Mammary epithelial cell (primary cell): ENCODE measurements at regions not wholly inside any gene's neighbourhood (a gene's known extent, or its start where the extent isn't known, plus 50 kb on each side); places are given as distances from the start of the nearest gene placed in this dataset.

Experiments used
- EZH2 ChIP-seq: IDR thresholded peaks from 2 replicates; pipeline ENCODE4 v1.6.1; 2012; ENCODE audit warnings: low read length, inconsistent platforms, borderline replicate concordance
- TF ChIP-seq, protein P1 (sequence below), 2 donors: IDR thresholded peaks in 1 of 2; conservative IDR thresholded peaks in 1 of 2; 2 replicates each; pipeline ENCODE4 v1.5.1; 2011 to 2012; ENCODE audit warnings: inconsistent platforms in 2 of 2, low read length in 2 of 2, mild to moderate bottlenecking in 2 of 2, control low read depth in 1 of 2, low read depth in 1 of 2; ENCODE audit not compliant: insufficient read depth in 1 of 2; ENCODE audit errors: extremely low read depth in 1 of 2

DNA sequence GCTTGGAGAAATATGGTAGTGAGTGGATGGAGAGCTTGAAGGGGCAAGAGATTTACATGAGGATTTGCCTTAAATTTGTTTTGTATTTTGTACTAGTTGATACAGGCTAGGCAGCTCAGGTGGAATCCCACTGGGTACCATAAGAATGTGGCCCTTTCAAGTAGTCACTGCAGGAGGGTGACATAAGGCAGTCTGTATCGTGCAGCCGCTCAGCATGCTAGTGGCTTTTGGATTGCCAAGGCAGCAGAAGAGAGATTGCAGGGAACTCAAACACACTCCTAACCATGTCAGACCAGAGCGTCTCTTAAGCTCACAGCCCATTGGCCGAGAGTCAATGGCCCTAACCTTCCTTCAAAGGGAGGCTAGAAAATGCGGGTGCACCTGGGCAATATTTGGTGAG is 420.0 kb downstream of the ADGRL2 start:
- TF ChIP-seq, protein P1, sequence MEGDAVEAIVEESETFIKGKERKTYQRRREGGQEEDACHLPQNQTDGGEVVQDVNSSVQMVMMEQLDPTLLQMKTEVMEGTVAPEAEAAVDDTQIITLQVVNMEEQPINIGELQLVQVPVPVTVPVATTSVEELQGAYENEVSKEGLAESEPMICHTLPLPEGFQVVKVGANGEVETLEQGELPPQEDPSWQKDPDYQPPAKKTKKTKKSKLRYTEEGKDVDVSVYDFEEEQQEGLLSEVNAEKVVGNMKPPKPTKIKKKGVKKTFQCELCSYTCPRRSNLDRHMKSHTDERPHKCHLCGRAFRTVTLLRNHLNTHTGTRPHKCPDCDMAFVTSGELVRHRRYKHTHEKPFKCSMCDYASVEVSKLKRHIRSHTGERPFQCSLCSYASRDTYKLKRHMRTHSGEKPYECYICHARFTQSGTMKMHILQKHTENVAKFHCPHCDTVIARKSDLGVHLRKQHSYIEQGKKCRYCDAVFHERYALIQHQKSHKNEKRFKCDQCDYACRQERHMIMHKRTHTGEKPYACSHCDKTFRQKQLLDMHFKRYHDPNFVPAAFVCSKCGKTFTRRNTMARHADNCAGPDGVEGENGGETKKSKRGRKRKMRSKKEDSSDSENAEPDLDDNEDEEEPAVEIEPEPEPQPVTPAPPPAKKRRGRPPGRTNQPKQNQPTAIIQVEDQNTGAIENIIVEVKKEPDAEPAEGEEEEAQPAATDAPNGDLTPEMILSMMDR (conservative IDR thresholded peaks at IDR 0.05 in 1 of 2, IDR thresholded peaks at IDR 0.05 in 1 of 2; ENCODE audit: extremely low read depth in 1 of 2, insufficient read depth in 1 of 2, low read depth in 1 of 2, low read length in 2 of 2) = no peak
- TF ChIP-seq EZH2 = no peak
